GM12878 (cell line): ENCODE measurements at regions not wholly inside any gene's neighbourhood (a gene's known extent, or its start where the extent isn't known, plus 50 kb on each side); places are given as distances from the start of the nearest gene placed in this dataset.

Experiments
- ATAC-seq: fragments of 200-7000 bp; cut with Tn5 transposase; 3 replicates; pipeline ENCODE4 v1.9.1; 2020; ENCODE audit warnings: mild to moderate bottlenecking, moderate library complexity
- BruUV-seq: library from RNA; stranded (reverse); fragments of 400-500 nt; replicated peaks from 2 replicates; lab custom pipeline; 2021; lab: Mats Ljungman, UMichigan
- CTCF ChIA-PET: fragments of 300-600 bp; sonication (Branson Sonifier 250); formaldehyde crosslinking; extraction: SDS; loops from one replicate; lab custom pipeline; 2021; ENCODE audit warnings: inconsistent platforms; lab: Yijun Ruan, JAX
- POLR2A ChIA-PET: fragments of 350-600 bp; formaldehyde crosslinking; extraction: SDS; loops from one replicate; lab custom pipeline; 2021; ENCODE audit warnings: inconsistent platforms; lab: Charles Lee
- RAD21 ChIA-PET: fragments of 300-600 bp; sonication (Branson Sonifier 250); formaldehyde crosslinking; loops from one replicate; lab custom pipeline; 2023; ENCODE audit warnings: antibody characterized with exemption; ENCODE audit not compliant: unreplicated experiment; lab: Charles Lee
- SMC1A ChIA-PET: fragments of 300-600 bp; sonication (Branson Sonifier 250); formaldehyde crosslinking; loops from one replicate; lab custom pipeline; 2023; ENCODE audit not compliant: unreplicated experiment, uncharacterized antibody; lab: Charles Lee
- DNase-seq: peaks from one replicate; pipeline ENCODE4 v3.0.0-alpha.2; 2011; ENCODE audit warnings: low read depth, low spot score
- FAIRE-seq: peaks from 3 replicates; lab custom pipeline; 2011; peaks lifted over from hg19 to GRCh38; lab: Jason Lieb, UNC
- H2AFZ ChIP-seq: 2 replicates; pipeline ENCODE4 v1.6.0; 2011; ENCODE audit warnings: low read depth, low read length, control low read depth; ENCODE audit not compliant: control insufficient read depth
- H3K27ac ChIP-seq: 2 replicates; pipeline ENCODE4 v1.5.1; 2011; ENCODE audit warnings: control low read depth; ENCODE audit not compliant: control insufficient read depth, insufficient read depth
- H3K27me3 ChIP-seq, 2 experiments: replicated peaks in 1 of 2; 2 replicates each; pipeline versions ENCODE4 v1.6.0 to v1.6.1; 2011; ENCODE audit warnings: low read length in 1 of 2; ENCODE audit not compliant: control insufficient read depth in 2 of 2, insufficient read depth in 2 of 2
- H3K36me3 ChIP-seq, 2 experiments: 2 replicates each; pipeline ENCODE4 v1.5.1; 2011; ENCODE audit warnings: low read length in 1 of 2; ENCODE audit not compliant: control insufficient read depth in 2 of 2, insufficient read depth in 2 of 2
- H3K4me1 ChIP-seq: 2 replicates; pipeline ENCODE4 v1.6.1; 2011; ENCODE audit warnings: mild to moderate bottlenecking, low read length, moderate library complexity, mixed read lengths; ENCODE audit not compliant: control insufficient read depth, insufficient read depth
- H3K4me2 ChIP-seq: 2 replicates; pipeline ENCODE4 v1.6.0; 2011; ENCODE audit warnings: control low read depth; ENCODE audit not compliant: control insufficient read depth, insufficient read depth
- H3K4me3 ChIP-seq: fragments of 200-600 bp; sonication (generic); 2 replicates; pipeline ENCODE4 v1.5.1; 2016
- H3K79me2 ChIP-seq: 2 replicates; pipeline ENCODE4 v1.6.0; 2011; ENCODE audit warnings: low read length; ENCODE audit not compliant: control insufficient read depth, insufficient read depth
- H3K9ac ChIP-seq: 2 replicates; pipeline ENCODE4 v1.8.0; 2011; ENCODE audit warnings: low read length, control low read depth, mixed read lengths; ENCODE audit not compliant: control insufficient read depth, insufficient read depth
- H3K9me3 ChIP-seq: replicated peaks from 3 replicates; pipeline ENCODE4 v1.5.1; 2011; ENCODE audit warnings: mild to moderate bottlenecking, low read length; ENCODE audit not compliant: control insufficient read depth, insufficient read depth
- H4K20me1 ChIP-seq: 2 replicates; pipeline ENCODE4 v1.6.0; 2011; ENCODE audit not compliant: control insufficient read depth, insufficient read depth
- CHD1 ChIP-seq: IDR thresholded peaks from 2 replicates; pipeline ENCODE4 v1.6.1; 2012; ENCODE audit warnings: low read depth, low read length, improper control_type of control experiment
- GABPA ChIP-seq: IDR thresholded peaks from 2 replicates; pipeline ENCODE4 v1.6.1; 2014; ENCODE audit warnings: antibody characterized with exemption, low read depth, mild to moderate bottlenecking, inconsistent platforms
- MEF2B ChIP-seq: fragments of 450-650 bp; IDR thresholded peaks from 2 replicates; pipeline ENCODE4 v1.6.1; 2018; ENCODE audit warnings: mild to moderate bottlenecking, moderate library complexity; ENCODE audit not compliant: partially characterized antibody, poor library complexity, severe bottlenecking
- NFYB ChIP-seq: IDR thresholded peaks from 2 replicates; pipeline ENCODE4 v1.6.1; 2011; ENCODE audit warnings: low read depth, mild to moderate bottlenecking, low read length, improper control_type of control experiment, moderate library complexity; ENCODE audit not compliant: insufficient read depth
- POLR2AphosphoS2 ChIP-seq: IDR thresholded peaks from 2 replicates; pipeline ENCODE4 v1.6.1; 2011; ENCODE audit warnings: low read depth, mild to moderate bottlenecking, low read length, improper control_type of control experiment, moderate library complexity
- SMAD5 ChIP-seq: IDR thresholded peaks from 2 replicates; pipeline ENCODE4 v1.6.1; 2016; ENCODE audit warnings: antibody characterized with exemption, low read depth
- SP1 ChIP-seq: IDR thresholded peaks from one replicate; pipeline ENCODE4 v1.6.1; 2011; ENCODE audit warnings: low read depth, low read length
- SUZ12 ChIP-seq: fragments of 200-600 bp; sonication (generic); IDR thresholded peaks from one replicate; pipeline ENCODE4 v1.6.1; 2018; ENCODE audit warnings: antibody characterized with exemption, mild to moderate bottlenecking; ENCODE audit not compliant: unreplicated experiment
- YY1 ChIP-seq: IDR thresholded peaks from 2 replicates; pipeline ENCODE4 v1.6.1; 2011; ENCODE audit warnings: low read depth, mild to moderate bottlenecking, low read length
- WGBS: methylation state at CpG from one replicate; pipeline ENCODE4 v1.1.6; 2016; ENCODE audit warnings: low lambda C conversion rate; ENCODE audit not compliant: insufficient replicate concordance, insufficient coverage; ENCODE audit errors: missing lambda C conversion rate; 5-methylcytosine and 5-hydroxymethylcytosine counted together
- in situ Hi-C: fragments of 300-500 bp; cut with MboI; formaldehyde crosslinking; loops from 9 replicates; pipeline ENCODE4 v1.14.3; 2018; ENCODE audit warnings: mixed read lengths
- intact Hi-C: fragments of 100-400 bp; cut with micrococcal nuclease; formaldehyde crosslinking; loops from one replicate; pipeline ENCODE4 v1.14.2; 2022; ENCODE audit not compliant: unreplicated experiment
- TF ChIP-seq, protein P1 (sequence below): fragments of 450-650 bp; formaldehyde crosslinking; IDR thresholded peaks from 2 replicates; pipeline ENCODE4 v1.4.0; 2022; ENCODE audit warnings: mild to moderate bottlenecking, moderate library complexity
- TF ChIP-seq, protein P2 (sequence below): fragments of 450-650 bp; IDR thresholded peaks from 2 replicates; pipeline ENCODE4 v1.6.1; 2017; ENCODE audit warnings: antibody characterized with exemption, mild to moderate bottlenecking, moderate library complexity
- TF ChIP-seq, protein P3 (sequence below): IDR thresholded peaks from 2 replicates; pipeline ENCODE4 v1.6.1; 2012; ENCODE audit warnings: low read depth, low read length, improper control_type of control experiment

DNA sequence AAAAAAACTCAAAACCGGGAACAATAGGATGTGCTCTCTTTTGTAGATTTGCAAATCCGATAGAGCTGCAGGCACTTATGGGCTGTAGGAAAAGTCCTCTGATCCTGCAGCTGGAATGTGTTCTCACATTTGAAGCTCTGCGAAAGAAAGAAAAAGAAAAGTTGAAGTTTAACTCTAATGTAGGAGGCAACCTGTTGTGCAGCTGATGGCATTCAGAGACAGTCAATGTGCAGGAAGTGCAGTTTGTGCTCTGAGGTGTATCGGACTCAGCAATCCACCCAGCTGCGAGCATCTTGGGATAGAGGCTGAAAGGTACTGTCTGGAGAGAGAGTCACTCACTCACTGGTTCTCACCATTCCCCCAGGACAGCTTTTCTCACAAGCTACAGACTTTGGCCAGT, 339.2 kb downstream of the AGTPBP1 start:
- H2AFZ ChIP-seq: no peak overlapping the region
- POLR2A ChIA-PET: no interaction called here
- H3K27ac ChIP-seq: no peak overlapping the region
- TF ChIP-seq POLR2AphosphoS2: no peak
- H3K4me1 ChIP-seq: no peaks in the 10 kb centered on the region
- H3K27me3 ChIP-seq: no peaks in the 10 kb centered on the region
- FAIRE-seq (no peak), DNase-seq (no peak), ATAC-seq (no peak)
- H4K20me1 ChIP-seq: no peaks in the 10 kb centered on the region
- no peaks in the 10 kb centered on the region for H3K36me3 ChIP-seq
- H3K9me3 ChIP-seq: no peaks in the 10 kb centered on the region
- no TSS peak for BruUV-seq
- H3K4me3 ChIP-seq: no peak overlapping the region
- in situ Hi-C loops (no loop called here), intact Hi-C loops (no loop called here)
- SMC1A ChIA-PET: no interaction called here
- no peaks in the 10 kb centered on the region for H3K79me2 ChIP-seq
- no peak overlapping the region for H3K9ac ChIP-seq
- RAD21 ChIA-PET: no interaction called here
- no peak overlapping the region for H3K4me2 ChIP-seq
- CTCF ChIA-PET: no interaction called here
- whole genome bisulfite sequencing: 50% methylated on average over 5 of the region's 5 CpGs

DNA sequence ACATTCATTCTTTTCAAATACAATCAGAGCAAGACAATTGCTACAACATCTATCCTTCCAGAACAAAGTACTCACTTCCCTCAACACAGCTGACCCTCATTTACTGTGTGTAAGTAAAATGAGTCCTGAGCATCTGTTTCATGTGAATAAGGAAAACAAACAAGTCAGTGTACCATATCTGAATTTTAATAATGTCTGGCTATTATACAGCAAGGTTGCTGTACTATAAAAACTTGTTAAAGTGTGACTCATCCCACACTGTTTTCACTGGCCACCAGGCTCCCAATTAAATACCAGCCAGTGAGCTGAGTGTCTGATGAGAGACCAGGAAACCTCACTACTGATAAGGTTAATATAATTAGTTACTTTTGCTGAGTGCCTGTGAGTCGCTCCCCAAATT, 339.8 kb downstream of the AGTPBP1 start:
- ChIA-PET RAD21 (no interaction called here), SMC1A (no interaction called here), CTCF (no interaction called here), POLR2A (no interaction called here)
- no TSS peak for BruUV-seq
- ATAC-seq: no peak
- Histone ChIP-seq H3K4me2 (no peak overlapping the region), H3K27ac (no peak overlapping the region), H2AFZ (no peak overlapping the region), H3K9ac (no peak overlapping the region), H3K9me3 (no peaks in the 10 kb centered on the region), H3K27me3 (no peaks in the 10 kb centered on the region), H3K4me3 (no peak overlapping the region), H3K79me2 (no peaks in the 10 kb centered on the region), H4K20me1 (no peaks in the 10 kb centered on the region), H3K4me1 (no peaks in the 10 kb centered on the region), H3K36me3 (no peaks in the 10 kb centered on the region)
- 0% methylated on average over 1 of the region's 1 CpG for WGBS
- in situ Hi-C loops: no loop called here
- no peak for DNase-seq
- FAIRE-seq: no peak
- intact Hi-C loops: no loop called here
- no peak for TF ChIP-seq CHD1
- no peak for TF ChIP-seq YY1
- no peak for TF ChIP-seq SMAD5
- TF ChIP-seq SUZ12: no peak
- TF ChIP-seq MEF2B: no peak
- no peak for TF ChIP-seq NFYB
- TF ChIP-seq, protein P1, sequence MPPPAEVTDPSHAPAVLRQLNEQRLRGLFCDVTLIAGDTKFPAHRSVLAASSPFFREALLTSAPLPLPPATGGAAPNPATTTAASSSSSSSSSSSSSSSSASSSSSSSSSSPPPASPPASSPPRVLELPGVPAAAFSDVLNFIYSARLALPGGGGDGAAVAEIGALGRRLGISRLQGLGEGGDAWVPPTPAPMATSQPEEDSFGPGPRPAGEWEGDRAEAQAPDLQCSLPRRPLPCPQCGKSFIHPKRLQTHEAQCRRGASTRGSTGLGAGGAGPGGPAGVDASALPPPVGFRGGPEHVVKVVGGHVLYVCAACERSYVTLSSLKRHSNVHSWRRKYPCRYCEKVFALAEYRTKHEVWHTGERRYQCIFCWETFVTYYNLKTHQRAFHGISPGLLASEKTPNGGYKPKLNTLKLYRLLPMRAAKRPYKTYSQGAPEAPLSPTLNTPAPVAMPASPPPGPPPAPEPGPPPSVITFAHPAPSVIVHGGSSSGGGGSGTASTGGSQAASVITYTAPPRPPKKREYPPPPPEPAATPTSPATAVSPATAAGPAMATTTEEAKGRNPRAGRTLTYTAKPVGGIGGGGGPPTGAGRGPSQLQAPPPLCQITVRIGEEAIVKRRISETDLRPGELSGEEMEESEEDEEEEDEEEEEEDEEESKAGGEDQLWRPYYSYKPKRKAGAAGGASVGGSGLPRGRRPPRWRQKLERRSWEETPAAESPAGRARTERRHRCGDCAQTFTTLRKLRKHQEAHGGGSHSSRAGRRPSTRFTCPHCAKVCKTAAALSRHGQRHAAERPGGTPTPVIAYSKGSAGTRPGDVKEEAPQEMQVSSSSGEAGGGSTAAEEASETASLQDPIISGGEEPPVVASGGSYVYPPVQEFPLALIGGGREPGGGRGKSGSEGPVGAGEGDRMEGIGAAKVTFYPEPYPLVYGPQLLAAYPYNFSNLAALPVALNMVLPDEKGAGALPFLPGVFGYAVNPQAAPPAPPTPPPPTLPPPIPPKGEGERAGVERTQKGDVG: no peak
- TF ChIP-seq, protein P2, sequence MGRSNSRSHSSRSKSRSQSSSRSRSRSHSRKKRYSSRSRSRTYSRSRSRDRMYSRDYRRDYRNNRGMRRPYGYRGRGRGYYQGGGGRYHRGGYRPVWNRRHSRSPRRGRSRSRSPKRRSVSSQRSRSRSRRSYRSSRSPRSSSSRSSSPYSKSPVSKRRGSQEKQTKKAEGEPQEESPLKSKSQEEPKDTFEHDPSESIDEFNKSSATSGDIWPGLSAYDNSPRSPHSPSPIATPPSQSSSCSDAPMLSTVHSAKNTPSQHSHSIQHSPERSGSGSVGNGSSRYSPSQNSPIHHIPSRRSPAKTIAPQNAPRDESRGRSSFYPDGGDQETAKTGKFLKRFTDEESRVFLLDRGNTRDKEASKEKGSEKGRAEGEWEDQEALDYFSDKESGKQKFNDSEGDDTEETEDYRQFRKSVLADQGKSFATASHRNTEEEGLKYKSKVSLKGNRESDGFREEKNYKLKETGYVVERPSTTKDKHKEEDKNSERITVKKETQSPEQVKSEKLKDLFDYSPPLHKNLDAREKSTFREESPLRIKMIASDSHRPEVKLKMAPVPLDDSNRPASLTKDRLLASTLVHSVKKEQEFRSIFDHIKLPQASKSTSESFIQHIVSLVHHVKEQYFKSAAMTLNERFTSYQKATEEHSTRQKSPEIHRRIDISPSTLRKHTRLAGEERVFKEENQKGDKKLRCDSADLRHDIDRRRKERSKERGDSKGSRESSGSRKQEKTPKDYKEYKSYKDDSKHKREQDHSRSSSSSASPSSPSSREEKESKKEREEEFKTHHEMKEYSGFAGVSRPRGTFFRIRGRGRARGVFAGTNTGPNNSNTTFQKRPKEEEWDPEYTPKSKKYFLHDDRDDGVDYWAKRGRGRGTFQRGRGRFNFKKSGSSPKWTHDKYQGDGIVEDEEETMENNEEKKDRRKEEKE: no peak
- no peak for TF ChIP-seq SP1
- TF ChIP-seq, protein P3, sequence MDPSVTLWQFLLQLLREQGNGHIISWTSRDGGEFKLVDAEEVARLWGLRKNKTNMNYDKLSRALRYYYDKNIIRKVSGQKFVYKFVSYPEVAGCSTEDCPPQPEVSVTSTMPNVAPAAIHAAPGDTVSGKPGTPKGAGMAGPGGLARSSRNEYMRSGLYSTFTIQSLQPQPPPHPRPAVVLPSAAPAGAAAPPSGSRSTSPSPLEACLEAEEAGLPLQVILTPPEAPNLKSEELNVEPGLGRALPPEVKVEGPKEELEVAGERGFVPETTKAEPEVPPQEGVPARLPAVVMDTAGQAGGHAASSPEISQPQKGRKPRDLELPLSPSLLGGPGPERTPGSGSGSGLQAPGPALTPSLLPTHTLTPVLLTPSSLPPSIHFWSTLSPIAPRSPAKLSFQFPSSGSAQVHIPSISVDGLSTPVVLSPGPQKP: no peak
- TF ChIP-seq GABPA: no peak
